B cell (primary cell): ENCODE measurements at regions not wholly inside any gene's neighbourhood (a gene's known extent, or its start where the extent isn't known, plus 50 kb on each side); places are given as distances from the start of the nearest gene placed in this dataset.

Source experiments
- ATAC-seq: fragments of 200-7000 bp; cut with Tn5 transposase; one replicate; pipeline ENCODE4 v1.10.0; 2021; ENCODE audit warnings: low read depth, mild to moderate bottlenecking, moderate number of reproducible peaks, moderate library complexity
- CTCF ChIA-PET: fragments of 350-600 bp; sonication (Branson Sonifier 250); formaldehyde crosslinking; loops from one replicate; lab custom pipeline; 2021; ENCODE audit warnings: antibody characterized with exemption, inconsistent platforms; lab: Charles Lee
- POLR2A ChIA-PET: fragments of 350-600 bp; sonication (Branson Sonifier 250); formaldehyde crosslinking; loops from one replicate; lab custom pipeline; 2021; ENCODE audit warnings: antibody characterized with exemption; lab: Charles Lee
- DNase-seq: peaks from one replicate; pipeline ENCODE4 v3.0.0; 2013
- H2AFZ ChIP-seq: 2 replicates; pipeline ENCODE4 v1.6.1; 2012; ENCODE audit warnings: mild to moderate bottlenecking, low read depth, low read length; ENCODE audit not compliant: insufficient read depth, poor library complexity, severe bottlenecking
- H3K27ac ChIP-seq, 2 donors: 1 replicate in 1 of 2; 2 replicates in 1 of 2; pipeline ENCODE4 v1.5.1; 2012 to 2013; ENCODE audit warnings: low read length in 2 of 2, mild to moderate bottlenecking in 2 of 2, moderate library complexity in 1 of 2
- H3K27me3 ChIP-seq, 4 experiments: fragments of 200-600 bp in 1 of 4; sonication (generic) in 1 of 4; replicated peaks in 1 of 4; 1 replicate in 2 of 4; 2 replicates in 2 of 4; pipeline versions ENCODE4 v1.6.1 to v1.7.0; 2013 to 2016; ENCODE audit warnings: low read length in 3 of 4, mild to moderate bottlenecking in 2 of 4, mixed read lengths in 1 of 4, moderate library complexity in 1 of 4; ENCODE audit not compliant: insufficient read depth in 4 of 4, control insufficient read depth in 3 of 4; ENCODE audit errors: control extremely low read depth in 1 of 4
- H3K36me3 ChIP-seq, 2 experiments: replicated peaks in 1 of 2; 1 replicate in 1 of 2; 2 replicates in 1 of 2; pipeline versions ENCODE4 v1.6.1 to v1.7.1; 2013; ENCODE audit warnings: low read length in 1 of 2; ENCODE audit not compliant: insufficient read depth in 2 of 2, control insufficient read depth in 1 of 2; ENCODE audit errors: control extremely low read depth in 1 of 2, extremely low read depth in 1 of 2
- H3K4me1 ChIP-seq, 2 donors: fragments of 200-600 bp in 1 of 2; sonication (generic) in 1 of 2; 1 replicate in 1 of 2; 2 replicates in 1 of 2; pipeline versions ENCODE4 v1.5.1 to v1.6.1; 2013 to 2017; ENCODE audit warnings: low read length in 2 of 2; ENCODE audit not compliant: control insufficient read depth in 2 of 2, insufficient read depth in 2 of 2
- H3K4me2 ChIP-seq: replicated peaks from 2 replicates; pipeline ENCODE3; 2012; ENCODE audit warnings: mild to moderate bottlenecking, low read depth, low read length; ENCODE audit not compliant: poor library complexity, severe bottlenecking
- H3K4me3 ChIP-seq, 5 experiments: fragments of 200-600 bp in 1 of 5; sonication (generic) in 1 of 5; 1 replicate in 3 of 5; 2 replicates in 2 of 5; pipeline versions ENCODE4 v1.5.1 to v1.7.0; 2011 to 2016; ENCODE audit warnings: low read length in 4 of 5, mild to moderate bottlenecking in 4 of 5, low read depth in 2 of 5, control low read depth in 1 of 5, moderate library complexity in 1 of 5; ENCODE audit not compliant: insufficient read depth in 1 of 5; ENCODE audit errors: control extremely low read depth in 1 of 5, extremely low read depth in 1 of 5
- H3K79me2 ChIP-seq: fragments of 200-600 bp; sonication (generic); one replicate; pipeline ENCODE4 v1.6.0; 2016; ENCODE audit warnings: low read length; ENCODE audit not compliant: control insufficient read depth, insufficient read depth
- H3K9ac ChIP-seq: fragments of 200-600 bp; sonication (generic); 2 replicates; pipeline ENCODE4 v1.6.1; 2017; ENCODE audit warnings: mild to moderate bottlenecking, low read length, moderate library complexity
- H3K9me3 ChIP-seq, 3 donors: one replicate each; pipeline versions ENCODE4 v1.6.1 to v1.7.1; 2013; ENCODE audit warnings: low read length in 2 of 3; ENCODE audit not compliant: control insufficient read depth in 2 of 3, insufficient read depth in 1 of 3; ENCODE audit errors: control extremely low read depth in 1 of 3
- H4K20me1 ChIP-seq: 2 replicates; pipeline ENCODE4 v1.6.0; 2012; ENCODE audit warnings: mild to moderate bottlenecking, low read length; ENCODE audit not compliant: insufficient read depth, control insufficient read depth, poor library complexity, severe bottlenecking
- H3K27ac Mint-ChIP-seq: one replicate; pipeline ENCODE4 v1.8.0; 2021; ENCODE audit warnings: mixed read lengths
- H3K27me3 Mint-ChIP-seq: one replicate; pipeline ENCODE4 v1.8.0; 2021; ENCODE audit warnings: mixed read lengths
- H3K4me1 Mint-ChIP-seq: one replicate; pipeline ENCODE4 v1.8.0; 2021; ENCODE audit warnings: mixed read lengths
- H3K4me3 Mint-ChIP-seq: one replicate; pipeline ENCODE4 v1.8.0; 2021; ENCODE audit warnings: mixed read lengths
- H3K9me3 Mint-ChIP-seq: one replicate; pipeline ENCODE4 v1.8.0; 2022; ENCODE audit warnings: mixed read lengths; ENCODE audit not compliant: insufficient read depth
- CTCF ChIP-seq: fragments of 200-600 bp; IDR thresholded peaks from one replicate; pipeline ENCODE4 v1.8.0; 2022; ENCODE audit warnings: antibody characterized with exemption, mild to moderate bottlenecking
- EZH2 ChIP-seq: IDR thresholded peaks from 2 replicates; pipeline ENCODE4 v1.6.1; 2012; ENCODE audit warnings: borderline replicate concordance, low read depth, mild to moderate bottlenecking, moderate library complexity, low read length; ENCODE audit not compliant: insufficient read depth, poor library complexity, severe bottlenecking
- WGBS: methylation state at CpG from one replicate; pipeline ENCODE4 v1.1.5; 2013; ENCODE audit warnings: missing lambda C conversion rate; ENCODE audit not compliant: insufficient coverage; 5-methylcytosine and 5-hydroxymethylcytosine counted together
- intact Hi-C: fragments of 100-400 bp; cut with micrococcal nuclease; formaldehyde crosslinking; loops from one replicate; pipeline ENCODE4 v1.10.0; 2022

- H3K4me1 Mint-ChIP-seq: peaks cover 2% of the 10 kb centered on the region
- ChIA-PET CTCF (interaction anchor here (5.0 kb wide), 1 partner anchor 14 kb away, joined by 25 read pairs; no protein-coding TSS in a partner anchor), POLR2A (no interaction called here)
- Histone ChIP-seq H3K9ac (no peak overlapping the region), H3K4me2 (no peak overlapping the region), H2AFZ (no peak overlapping the region), H3K4me3 (no peak overlapping the region), H4K20me1 (no peaks in the 10 kb centered on the region), H3K79me2 (no peaks in the 10 kb centered on the region), H3K4me1 (peaks cover 0 to 3% of the 10 kb centered on the region in 2 donors), H3K27me3 (peaks cover 0 to 29% (median 16%) of the 10 kb centered on the region in 4 experiments), H3K36me3 (no peaks in the 10 kb centered on the region), H3K27ac (no peak overlapping the region), H3K9me3 (no peaks in the 10 kb centered on the region)
- 86% methylated on average over 4 of the region's 5 CpGs for WGBS
- H3K4me3 Mint-ChIP-seq: no peak overlapping the region
- intact Hi-C loops: no loop called here
- H3K9me3 Mint-ChIP-seq: no peaks in the 10 kb centered on the region
- no peak for DNase-seq
- no peak for ATAC-seq
- peaks cover 62% of the 10 kb centered on the region for H3K27me3 Mint-ChIP-seq
- TF ChIP-seq EZH2 (no peak), CTCF (no peak)
- no peak overlapping the region for H3K27ac Mint-ChIP-seq
Observed at GRCh38 chr2:118207889-118208288, 119.6 kb downstream of the INSIG2 start.

- H3K9ac ChIP-seq: no peak overlapping the region
- peak; percentile 66 for DNase-seq
- peak; percentile 87 for ATAC-seq
- H3K4me2 ChIP-seq: peak overlapping the region; percentile 28
- WGBS: 24% methylated on average over 6 of the region's 8 CpGs
- no peak overlapping the region for H3K27ac ChIP-seq
- H3K27ac Mint-ChIP-seq: no peak overlapping the region
- H3K4me3 ChIP-seq: no peak overlapping the region
- H3K4me1 Mint-ChIP-seq: peaks cover 4% of the 10 kb centered on the region
- peaks cover 47% of the 10 kb centered on the region for H3K27me3 Mint-ChIP-seq
- no peaks in the 10 kb centered on the region for H4K20me1 ChIP-seq
- H2AFZ ChIP-seq: peak overlapping the region; percentile 73
- no peaks in the 10 kb centered on the region for H3K9me3 ChIP-seq
- no peaks in the 10 kb centered on the region for H3K79me2 ChIP-seq
- ChIA-PET POLR2A (no interaction called here), CTCF (interaction anchor here (0.5 to 3.2 kb wide), 12 partner anchors 9 to 662 kb away, joined by 3 to 10 read pairs (median 5); no protein-coding TSS in a partner anchor)
- no peak overlapping the region for H3K4me3 Mint-ChIP-seq
- intact Hi-C loops: loop anchor here (1.0 to 5.0 kb wide), 3 partner anchors 17 to 662 kb away; no protein-coding TSS in a partner anchor
- no peaks in the 10 kb centered on the region for H3K36me3 ChIP-seq
- H3K4me1 ChIP-seq: peaks cover 0 to 5% of the 10 kb centered on the region in 2 donors
- peak; percentile 91 for TF ChIP-seq CTCF
- no peak for TF ChIP-seq EZH2
- H3K9me3 Mint-ChIP-seq: no peaks in the 10 kb centered on the region
- H3K27me3 ChIP-seq: peaks cover 0 to 15% (median 6%) of the 10 kb centered on the region in 4 experiments
Observed at GRCh38 chr2:118202707-118203303, 114.5 kb downstream of the INSIG2 start.
